ENCODE measurements at regions not wholly inside any gene's neighbourhood (a gene's known extent, or its start where the extent isn't known, plus 50 kb on each side); places are given as distances from the start of the nearest gene placed in this dataset.
"Not testable (repeated sequence)": the region's sequence is repeated elsewhere in the genome, so short reads cannot be mapped to it uniquely, and the experiment has no call there.

DNA sequence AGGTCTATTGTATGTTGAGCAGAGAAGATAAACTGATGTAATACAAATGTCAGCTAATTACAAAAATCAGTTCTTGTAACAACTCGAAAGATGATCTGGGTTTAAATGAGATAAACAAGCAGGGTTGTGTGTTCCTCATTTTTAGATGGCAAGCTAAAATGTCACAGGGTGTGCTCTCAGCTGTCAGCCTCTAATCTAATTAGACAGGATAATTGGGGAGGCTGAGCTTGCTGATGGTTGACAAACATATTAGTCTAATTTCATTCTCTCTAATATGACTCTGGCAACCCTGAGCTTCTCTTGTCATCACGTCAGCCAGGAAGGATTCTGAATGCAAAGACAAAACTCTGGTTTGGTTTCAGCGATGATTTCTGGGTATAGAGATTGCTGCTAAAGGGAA is 335.3 kb upstream of the KAZN start:
- Histone ChIP-seq H3K36me3 (ENCODE audit: control insufficient read depth in 5 of 5, insufficient read depth in 5 of 5, low read length in 5 of 5) (no peaks in the 10 kb centered on the region), H3K9ac (ENCODE audit: low read length in 5 of 5) (no peak overlapping the region), H3K27me3 (ENCODE audit: control insufficient read depth in 5 of 5, insufficient read depth in 4 of 5, low read length in 5 of 5) (no peaks in the 10 kb centered on the region)

DNA sequence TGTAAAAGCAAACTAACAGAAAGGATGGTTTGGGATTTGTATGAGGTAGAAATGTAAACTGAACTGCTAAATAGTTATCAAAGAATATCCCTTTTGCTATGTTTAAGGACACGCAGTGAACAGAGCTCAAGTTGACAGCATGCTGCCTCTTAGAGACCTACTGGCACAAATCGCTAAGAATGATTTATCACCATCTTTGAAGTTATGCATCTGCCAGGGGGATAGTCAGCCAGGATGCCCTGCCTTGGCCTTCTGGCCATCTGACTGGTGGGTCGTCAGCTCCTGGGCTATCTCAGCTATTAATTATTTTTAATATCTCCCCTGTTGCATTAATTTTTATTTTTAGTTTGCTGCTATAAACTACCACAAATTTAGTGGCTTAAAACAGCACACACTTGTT is 334.8 kb upstream of the KAZN start:
- no peaks in the 10 kb centered on the region for H3K36me3 ChIP-seq (ENCODE audit: control insufficient read depth in 5 of 5, insufficient read depth in 5 of 5, low read length in 5 of 5)
- no peak overlapping the region for H3K27ac ChIP-seq (ENCODE audit: low read depth, low read length)
- H3K27me3 ChIP-seq (ENCODE audit: control insufficient read depth in 5 of 5, insufficient read depth in 4 of 5, low read length in 5 of 5), result no peaks in the 10 kb centered on the region
- no peaks in the 10 kb centered on the region for H3K9me3 ChIP-seq (ENCODE audit: control insufficient read depth in 5 of 5, low read length in 5 of 5)
- no peak overlapping the region for H3K9ac ChIP-seq (ENCODE audit: low read length in 5 of 5)
- H3K4me1 ChIP-seq (ENCODE audit: control insufficient read depth in 5 of 5, insufficient read depth in 5 of 5, low read length in 5 of 5), result peaks cover 0 to 9% (median 5%) of the 10 kb centered on the region in 5 donors
- H3K4me3 ChIP-seq (ENCODE audit: low read depth in 1 of 5, low read length in 5 of 5), result no peak overlapping the region

More for the DNA sequence above, 335.3 kb upstream of the KAZN start:
- H3K9me3 ChIP-seq (ENCODE audit: control insufficient read depth in 5 of 5, low read length in 5 of 5), result no peaks in the 10 kb centered on the region
- H3K4me3 ChIP-seq (ENCODE audit: low read depth in 1 of 5, low read length in 5 of 5), result no peak overlapping the region
- H3K4me1 ChIP-seq (ENCODE audit: control insufficient read depth in 5 of 5, insufficient read depth in 5 of 5, low read length in 5 of 5), result peaks cover 0 to 9% (median 7%) of the 10 kb centered on the region in 5 donors
- no peak overlapping the region for H3K27ac ChIP-seq (ENCODE audit: low read depth, low read length)

DNA sequence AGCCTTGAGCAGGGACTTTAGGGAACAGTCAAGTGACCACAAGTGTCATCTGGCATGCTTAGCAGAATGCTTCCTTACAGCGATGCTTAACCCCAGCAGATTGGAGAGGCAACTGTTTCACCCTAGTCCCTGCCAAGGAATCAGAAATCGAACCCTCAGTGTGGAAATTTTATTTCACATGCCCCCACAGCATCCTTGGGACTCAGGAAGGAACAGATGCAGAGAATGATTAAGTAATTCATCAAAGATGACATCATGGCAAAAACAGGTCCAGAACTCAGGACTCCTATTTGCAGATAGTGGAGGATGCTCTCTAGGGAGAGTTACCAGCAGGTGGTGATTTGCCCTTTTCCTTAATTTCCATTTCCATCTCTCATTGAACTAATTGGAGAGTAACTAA is 333.0 kb upstream of the KAZN start:
- H3K36me3 ChIP-seq (ENCODE audit: control insufficient read depth in 5 of 5, insufficient read depth in 5 of 5, low read length in 5 of 5), result no peaks in the 10 kb centered on the region
- H3K9ac ChIP-seq (ENCODE audit: low read length in 5 of 5), result no peak overlapping the region
- no peaks in the 10 kb centered on the region for H3K9me3 ChIP-seq (ENCODE audit: control insufficient read depth in 5 of 5, low read length in 5 of 5)
- H3K4me3 ChIP-seq (ENCODE audit: low read depth in 1 of 5, low read length in 5 of 5), result no peak overlapping the region
- no peaks in the 10 kb centered on the region for H3K4me1 ChIP-seq (ENCODE audit: control insufficient read depth in 5 of 5, insufficient read depth in 5 of 5, low read length in 5 of 5)
- no peaks in the 10 kb centered on the region for H3K27me3 ChIP-seq (ENCODE audit: control insufficient read depth in 5 of 5, insufficient read depth in 4 of 5, low read length in 5 of 5)
- H3K27ac ChIP-seq (ENCODE audit: low read depth, low read length), result no peak overlapping the region

DNA sequence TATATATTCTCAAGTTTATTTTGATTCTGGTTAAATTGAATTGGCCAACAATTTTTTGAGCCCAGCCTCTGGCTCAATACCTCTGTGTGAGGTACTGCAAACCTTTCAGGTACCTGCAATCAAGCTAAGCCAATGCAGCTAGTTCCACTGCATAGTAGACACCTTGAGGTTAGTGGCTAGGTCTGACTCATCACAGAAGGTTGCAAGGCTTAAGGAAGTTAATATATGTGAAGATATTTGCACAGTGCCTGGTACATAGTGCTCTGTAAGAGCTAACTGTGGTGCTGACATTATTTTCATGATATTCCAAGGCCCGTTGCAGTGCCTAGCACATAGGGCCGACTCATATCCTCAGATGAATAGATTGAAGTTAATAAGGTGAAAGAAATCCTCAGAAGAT is 330.5 kb upstream of the KAZN start:
- H3K9ac ChIP-seq (ENCODE audit: low read length in 5 of 5), result no peak overlapping the region

DNA sequence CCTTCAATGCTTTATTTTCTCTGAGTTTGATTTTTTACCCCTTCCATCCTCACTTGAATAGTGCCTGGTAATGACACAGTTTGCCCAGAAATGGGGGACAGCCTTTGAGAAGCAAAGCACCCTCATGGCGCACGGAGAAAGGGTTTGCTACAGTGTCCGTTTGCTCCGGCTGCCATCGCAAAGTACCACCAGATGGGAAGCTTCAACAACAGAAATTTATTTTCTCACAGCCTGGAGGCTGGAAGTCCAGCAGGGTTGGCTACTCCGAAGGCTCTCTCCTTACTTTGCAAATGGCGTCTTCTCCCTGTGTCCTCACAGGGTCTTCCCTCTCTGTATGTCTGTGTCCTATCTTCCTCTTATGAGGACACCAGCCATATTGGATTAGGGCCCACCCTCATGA is 327.7 kb upstream of the KAZN start:
- Histone ChIP-seq H3K27ac (ENCODE audit: low read depth, low read length) (no peak overlapping the region), H3K36me3 (ENCODE audit: control insufficient read depth in 5 of 5, insufficient read depth in 5 of 5, low read length in 5 of 5) (no peaks in the 10 kb centered on the region), H3K9me3 (ENCODE audit: control insufficient read depth in 5 of 5, low read length in 5 of 5) (peaks cover 0 to 7% (median 4%) of the 10 kb centered on the region in 5 donors), H3K9ac (ENCODE audit: low read length in 5 of 5) (no peak overlapping the region), H3K27me3 (ENCODE audit: control insufficient read depth in 5 of 5, insufficient read depth in 4 of 5, low read length in 5 of 5) (no peaks in the 10 kb centered on the region), H3K4me1 (ENCODE audit: control insufficient read depth in 5 of 5, insufficient read depth in 5 of 5, low read length in 5 of 5) (no peaks in the 10 kb centered on the region), H3K4me3 (ENCODE audit: low read depth in 1 of 5, low read length in 5 of 5) (no peak overlapping the region)

More for the DNA sequence above, 330.5 kb upstream of the KAZN start:
- Histone ChIP-seq H3K4me1 (ENCODE audit: control insufficient read depth in 5 of 5, insufficient read depth in 5 of 5, low read length in 5 of 5) (no peaks in the 10 kb centered on the region), H3K27ac (ENCODE audit: low read depth, low read length) (no peak overlapping the region), H3K4me3 (ENCODE audit: low read depth in 1 of 5, low read length in 5 of 5) (no peak overlapping the region), H3K36me3 (ENCODE audit: control insufficient read depth in 5 of 5, insufficient read depth in 5 of 5, low read length in 5 of 5) (no peaks in the 10 kb centered on the region), H3K9me3 (ENCODE audit: control insufficient read depth in 5 of 5, low read length in 5 of 5) (peaks cover 0 to 7% (median 4%) of the 10 kb centered on the region in 5 donors), H3K27me3 (ENCODE audit: control insufficient read depth in 5 of 5, insufficient read depth in 4 of 5, low read length in 5 of 5) (no peaks in the 10 kb centered on the region)

DNA sequence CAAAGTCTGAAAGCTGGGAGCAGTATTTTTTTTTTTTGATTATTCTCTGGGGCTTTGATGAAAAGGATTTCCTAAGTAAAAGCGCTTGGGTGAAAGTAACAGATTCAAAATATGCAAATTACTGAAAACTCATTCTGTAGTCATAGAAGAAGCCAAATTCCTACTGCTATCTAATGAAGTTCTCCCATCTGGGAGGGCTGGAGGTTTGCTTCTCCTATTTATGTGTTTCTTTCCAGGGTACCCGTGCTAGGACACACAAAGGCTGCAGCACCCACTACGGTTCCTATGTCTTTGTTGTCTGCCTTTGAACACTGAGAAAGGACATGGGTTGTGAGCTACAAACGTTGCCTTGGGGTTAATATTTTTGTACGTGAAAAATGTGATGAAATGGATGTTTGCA is 324.7 kb upstream of the KAZN start:
- Histone ChIP-seq H3K9me3 (ENCODE audit: control insufficient read depth in 5 of 5, low read length in 5 of 5) (peaks cover 0 to 7% (median 4%) of the 10 kb centered on the region in 5 donors), H3K36me3 (ENCODE audit: control insufficient read depth in 5 of 5, insufficient read depth in 5 of 5, low read length in 5 of 5) (no peaks in the 10 kb centered on the region), H3K9ac (ENCODE audit: low read length in 5 of 5) (no peak overlapping the region), H3K27me3 (ENCODE audit: control insufficient read depth in 5 of 5, insufficient read depth in 4 of 5, low read length in 5 of 5) (no peaks in the 10 kb centered on the region), H3K27ac (ENCODE audit: low read depth, low read length) (no peak overlapping the region), H3K4me1 (ENCODE audit: control insufficient read depth in 5 of 5, insufficient read depth in 5 of 5, low read length in 5 of 5) (no peaks in the 10 kb centered on the region), H3K4me3 (ENCODE audit: low read depth in 1 of 5, low read length in 5 of 5) (no peak overlapping the region)

DNA sequence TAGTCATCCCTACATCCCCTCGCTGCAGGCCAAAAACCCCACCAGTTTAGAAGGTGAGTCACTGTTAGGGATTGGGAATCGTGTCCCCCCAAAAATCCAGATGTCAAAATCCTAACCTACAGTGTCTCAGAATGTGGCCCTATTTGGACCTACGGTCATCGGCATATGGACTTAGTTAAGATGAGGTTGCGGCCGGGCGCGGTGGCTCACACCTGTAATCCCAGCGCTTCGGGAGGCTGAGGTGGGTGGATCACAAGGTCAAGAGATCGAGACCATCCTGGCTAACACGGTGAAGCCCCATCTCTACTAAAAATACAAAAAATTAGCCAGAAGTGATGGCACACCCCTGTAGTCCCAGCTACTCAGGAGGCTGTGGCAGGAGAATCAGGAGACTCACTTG is 318.6 kb upstream of the KAZN start:
- not testable (repeated sequence) for H3K9ac ChIP-seq (ENCODE audit: low read length in 5 of 5); H3K36me3 ChIP-seq (ENCODE audit: control insufficient read depth in 5 of 5, insufficient read depth in 5 of 5, low read length in 5 of 5); H3K4me3 ChIP-seq (ENCODE audit: low read depth in 1 of 5, low read length in 5 of 5); H3K27ac ChIP-seq (ENCODE audit: low read depth, low read length); H3K4me1 ChIP-seq (ENCODE audit: control insufficient read depth in 5 of 5, insufficient read depth in 5 of 5, low read length in 5 of 5); H3K9me3 ChIP-seq (ENCODE audit: control insufficient read depth in 5 of 5, low read length in 5 of 5); H3K27me3 ChIP-seq (ENCODE audit: control insufficient read depth in 5 of 5, insufficient read depth in 4 of 5, low read length in 5 of 5)

DNA sequence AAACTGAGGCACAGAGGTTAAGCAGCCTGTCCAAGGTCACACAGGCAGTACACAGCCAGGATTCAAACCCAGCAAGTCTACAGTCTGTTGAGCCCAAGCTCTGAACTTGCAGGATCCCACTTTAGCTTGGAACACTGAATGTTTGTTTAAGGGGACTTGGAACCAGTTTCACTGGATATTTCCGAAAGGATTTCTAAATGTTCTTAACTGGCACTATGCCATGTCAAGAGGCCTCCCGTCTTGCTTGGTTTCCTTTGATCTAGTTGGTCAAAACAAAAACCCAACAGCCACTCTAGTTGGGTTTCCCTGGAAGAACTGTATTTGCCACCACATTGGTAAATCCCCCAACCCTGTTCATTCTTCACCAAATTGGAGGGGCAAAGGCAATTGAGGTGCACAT is 317.6 kb upstream of the KAZN start:
- Histone ChIP-seq H3K27ac (ENCODE audit: low read depth, low read length) (no peak overlapping the region), H3K4me3 (ENCODE audit: low read depth in 1 of 5, low read length in 5 of 5) (no peak overlapping the region), H3K27me3 (ENCODE audit: control insufficient read depth in 5 of 5, insufficient read depth in 4 of 5, low read length in 5 of 5) (no peaks in the 10 kb centered on the region), H3K9me3 (ENCODE audit: control insufficient read depth in 5 of 5, low read length in 5 of 5) (no peaks in the 10 kb centered on the region), H3K36me3 (ENCODE audit: control insufficient read depth in 5 of 5, insufficient read depth in 5 of 5, low read length in 5 of 5) (no peaks in the 10 kb centered on the region), H3K4me1 (ENCODE audit: control insufficient read depth in 5 of 5, insufficient read depth in 5 of 5, low read length in 5 of 5) (no peaks in the 10 kb centered on the region), H3K9ac (ENCODE audit: low read length in 5 of 5) (no peak overlapping the region)

DNA sequence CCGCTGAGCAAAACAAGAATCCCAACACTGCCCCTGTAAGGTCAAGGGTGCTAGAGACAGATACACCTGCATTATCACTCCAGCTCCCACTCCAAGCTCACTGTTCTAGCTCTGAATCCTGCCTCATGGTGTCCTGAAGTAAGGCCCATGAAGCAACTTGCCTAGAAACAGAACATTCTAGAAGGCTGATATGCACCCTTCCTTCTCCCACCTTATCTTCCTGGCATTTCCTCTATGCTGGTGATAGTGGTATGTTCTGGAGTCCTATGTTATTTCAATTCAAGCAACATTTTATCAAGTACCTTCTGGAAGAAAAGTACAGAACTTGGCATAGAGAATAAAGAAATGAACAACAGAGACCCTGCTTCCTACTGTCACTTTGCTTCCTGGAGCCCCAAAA is 317.1 kb upstream of the KAZN start:
- H3K9me3 ChIP-seq (ENCODE audit: control insufficient read depth in 5 of 5, low read length in 5 of 5), result no peaks in the 10 kb centered on the region
- no peak overlapping the region for H3K4me3 ChIP-seq (ENCODE audit: low read depth in 1 of 5, low read length in 5 of 5)
- H3K27ac ChIP-seq (ENCODE audit: low read depth, low read length), result no peak overlapping the region
- H3K4me1 ChIP-seq (ENCODE audit: control insufficient read depth in 5 of 5, insufficient read depth in 5 of 5, low read length in 5 of 5), result no peaks in the 10 kb centered on the region
- H3K36me3 ChIP-seq (ENCODE audit: control insufficient read depth in 5 of 5, insufficient read depth in 5 of 5, low read length in 5 of 5), result no peaks in the 10 kb centered on the region
- no peaks in the 10 kb centered on the region for H3K27me3 ChIP-seq (ENCODE audit: control insufficient read depth in 5 of 5, insufficient read depth in 4 of 5, low read length in 5 of 5)
- H3K9ac ChIP-seq (ENCODE audit: low read length in 5 of 5), result no peak overlapping the region

DNA sequence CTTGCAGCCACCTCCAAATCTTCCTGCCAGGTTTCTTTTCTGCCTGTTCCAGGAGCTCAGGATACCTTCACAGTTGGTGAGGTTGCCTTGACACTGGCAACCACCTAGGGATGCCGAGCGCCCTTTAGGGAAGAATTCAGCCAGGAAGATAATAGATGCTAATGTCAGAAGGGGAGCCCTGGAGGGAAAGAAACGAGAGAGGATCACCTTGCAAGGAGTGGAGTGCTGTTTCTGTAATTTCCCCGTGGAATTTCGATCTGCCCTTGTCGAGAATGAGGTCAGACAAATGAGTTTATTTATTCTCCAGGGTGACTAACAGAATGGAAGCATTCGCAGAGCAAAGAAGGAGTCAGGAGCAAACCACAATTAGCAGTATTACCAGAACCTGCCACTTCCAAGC is 315.8 kb upstream of the KAZN start:
- Histone ChIP-seq H3K9ac (ENCODE audit: low read length in 5 of 5) (no peak overlapping the region), H3K4me3 (ENCODE audit: low read depth in 1 of 5, low read length in 5 of 5) (no peak overlapping the region), H3K27ac (ENCODE audit: low read depth, low read length) (no peak overlapping the region), H3K36me3 (ENCODE audit: control insufficient read depth in 5 of 5, insufficient read depth in 5 of 5, low read length in 5 of 5) (no peaks in the 10 kb centered on the region), H3K27me3 (ENCODE audit: control insufficient read depth in 5 of 5, insufficient read depth in 4 of 5, low read length in 5 of 5) (no peaks in the 10 kb centered on the region), H3K9me3 (ENCODE audit: control insufficient read depth in 5 of 5, low read length in 5 of 5) (no peaks in the 10 kb centered on the region), H3K4me1 (ENCODE audit: control insufficient read depth in 5 of 5, insufficient read depth in 5 of 5, low read length in 5 of 5) (no peaks in the 10 kb centered on the region)

DNA sequence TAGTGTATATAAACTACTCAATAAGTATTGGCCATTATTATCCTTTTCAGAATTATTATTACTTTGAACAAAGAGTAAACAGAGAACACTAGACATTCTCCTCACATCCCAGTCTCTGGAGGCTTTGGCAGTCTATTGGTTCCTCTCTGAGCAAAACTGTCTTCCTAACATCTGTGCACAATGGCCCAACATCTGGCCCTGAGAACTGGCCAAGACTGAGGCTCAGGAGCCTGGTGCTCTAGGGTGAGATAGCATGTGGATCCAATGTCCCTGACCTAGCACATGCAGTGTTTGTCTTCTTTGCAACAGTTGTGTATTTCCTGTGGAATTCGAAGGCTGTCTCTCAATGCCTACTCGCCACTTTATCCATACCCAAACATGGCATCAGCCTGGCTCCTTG is 313.2 kb upstream of the KAZN start:
- Histone ChIP-seq H3K4me3 (ENCODE audit: low read depth in 1 of 5, low read length in 5 of 5) (no peak overlapping the region), H3K36me3 (ENCODE audit: control insufficient read depth in 5 of 5, insufficient read depth in 5 of 5, low read length in 5 of 5) (no peaks in the 10 kb centered on the region), H3K9me3 (ENCODE audit: control insufficient read depth in 5 of 5, low read length in 5 of 5) (no peaks in the 10 kb centered on the region), H3K4me1 (ENCODE audit: control insufficient read depth in 5 of 5, insufficient read depth in 5 of 5, low read length in 5 of 5) (no peaks in the 10 kb centered on the region), H3K27ac (ENCODE audit: low read depth, low read length) (no peak overlapping the region), H3K9ac (ENCODE audit: low read length in 5 of 5) (no peak overlapping the region), H3K27me3 (ENCODE audit: control insufficient read depth in 5 of 5, insufficient read depth in 4 of 5, low read length in 5 of 5) (no peaks in the 10 kb centered on the region)
